Spleen (tissue), 11 donors: ENCODE measurements at regions not wholly inside any gene's neighbourhood (a gene's known extent, or its start where the extent isn't known, plus 50 kb on each side); places are given as distances from the start of the nearest gene placed in this dataset.
"Not testable (repeated sequence)": the region's sequence is repeated elsewhere in the genome, so short reads cannot be mapped to it uniquely, and the experiment has no call there.

ENCODE experiments used
- DNase-seq: peaks from one replicate; pipeline ENCODE4 v3.0.0-alpha.2; 2020
- H3K27ac ChIP-seq, 8 donors: fragments of 200-600 bp; sonication (generic) in 7 of 8; 1 replicate in 4 of 8; 2 replicates in 4 of 8; pipeline versions ENCODE4 v1.5.0 to v1.8.0; 2016 to 2021; ENCODE audit warnings: inconsistent platforms in 4 of 8, mild to moderate bottlenecking in 4 of 8, moderate library complexity in 1 of 8
- H3K27me3 ChIP-seq, 7 donors: fragments of 200-600 bp; sonication (generic) in 6 of 7; replicated peaks in 1 of 7; 1 replicate in 4 of 7; 2 replicates in 3 of 7; pipeline versions ENCODE4 v1.5.0 to v1.8.0; 2016 to 2021; ENCODE audit warnings: inconsistent platforms in 3 of 7, mild to moderate bottlenecking in 1 of 7
- H3K36me3 ChIP-seq, 6 donors: fragments of 200-600 bp; sonication (generic) in 5 of 6; 1 replicate in 4 of 6; 2 replicates in 2 of 6; pipeline versions ENCODE4 v1.5.0 to v1.8.0; 2016 to 2021; ENCODE audit warnings: inconsistent platforms in 2 of 6
- H3K4me1 ChIP-seq, 6 donors: fragments of 200-600 bp; sonication (generic) in 5 of 6; 1 replicate in 3 of 6; 2 replicates in 3 of 6; pipeline versions ENCODE4 v1.5.0 to v1.8.0; 2016 to 2021; ENCODE audit warnings: inconsistent platforms in 3 of 6
- H3K4me3 ChIP-seq, 8 donors: fragments of 200-600 bp; sonication (generic) in 7 of 8; 1 replicate in 4 of 8; 2 replicates in 4 of 8; pipeline versions ENCODE4 v1.5.0 to v1.8.0; 2016 to 2021; ENCODE audit warnings: inconsistent platforms in 4 of 8, mild to moderate bottlenecking in 4 of 8, moderate library complexity in 2 of 8
- H3K9me3 ChIP-seq, 8 donors: fragments of 200-600 bp; sonication (generic) in 7 of 8; 1 replicate in 4 of 8; 2 replicates in 4 of 8; pipeline versions ENCODE4 v1.5.0 to v1.8.0; 2016 to 2021; ENCODE audit warnings: inconsistent platforms in 4 of 8
- CTCF ChIP-seq, 11 experiments: fragments of 200-600 bp in 7 of 11; fragments of 450-650 bp in 4 of 11; sonication (generic) in 4 of 11; IDR thresholded peaks in 8 of 11; conservative IDR thresholded peaks in 3 of 11; 1 replicate in 7 of 11; 2 replicates in 4 of 11; pipeline versions ENCODE4 v1.4.0 to v1.8.0; 2016 to 2021; ENCODE audit warnings: antibody characterized with exemption in 11 of 11, inconsistent platforms in 4 of 11, mild to moderate bottlenecking in 1 of 11
- POLR2A ChIP-seq, 3 donors: fragments of 450-650 bp; IDR thresholded peaks; one replicate each; pipeline ENCODE4 v1.5.1; 2017; ENCODE audit warnings: antibody characterized with exemption in 3 of 3, mild to moderate bottlenecking in 1 of 3
- POLR2AphosphoS5 ChIP-seq, 3 donors: sonication (generic); formaldehyde crosslinking; IDR thresholded peaks; one replicate each; pipeline ENCODE4 v1.5.1; 2017; ENCODE audit warnings: antibody characterized with exemption in 3 of 3
- WGBS, 5 donors: extraction: QIAGEN DNeasy Blood & Tissue Kit in 3 of 5; methylation state at CpG; one replicate each; pipeline versions ENCODE4 v1.1.5 to v1.1.7; 2013 to 2018; 5-methylcytosine and 5-hydroxymethylcytosine counted together
- intact Hi-C: fragments of 100-400 bp; cut with DNase I; formaldehyde crosslinking; loops from one replicate; pipeline ENCODE4 v1.15.0; 2023; ENCODE audit warnings: low total_unique reads
- donor health status: healthy with polysubstance abuse.
- donor health status: DM: no; HTN: no; CAD: no; lungs with moderate emphysema.
- donor health status: DM: no; HTN: no; CAD: no.
- donor health status: Bipolar disorder and iron deficiency.
- donor health status: healthy.
- donor health status: DM: no; HTN: no; CAD: no.
- donor health status: DM: yes; HTN: yes; CAD: no.

- Histone ChIP-seq H3K4me3 (no peak overlapping the region), H3K27me3 (no peaks in the 10 kb centered on the region), H3K27ac (no peak overlapping the region), H3K36me3 (no peaks in the 10 kb centered on the region), H3K4me1 (no peaks in the 10 kb centered on the region), H3K9me3 (no peaks in the 10 kb centered on the region)
- no peak for DNase-seq
- intact Hi-C loops: no loop called here
- WGBS, 5 donors: 54 to 84% (median 74%) methylated on average over 3 of the region's 3 CpGs
- TF ChIP-seq POLR2AphosphoS5 (IDR thresholded peaks at IDR 0.05): no peak
- no peak for TF ChIP-seq POLR2A (IDR thresholded peaks at IDR 0.05)
- no peak for TF ChIP-seq CTCF (IDR thresholded peaks at IDR 0.05 in 8 of 11, conservative IDR thresholded peaks at IDR 0.05 in 3 of 11)
Measured at GRCh38 chr4:29756966-29757365, 963.2 kb upstream of the PCDH7 start.

GRCh38 chr4:29762151-29762550 lies 958.0 kb upstream of the PCDH7 start:
- Histone ChIP-seq H3K27me3 (no peaks in the 10 kb centered on the region), H3K4me1 (no peaks in the 10 kb centered on the region), H3K27ac (no peak overlapping the region), H3K9me3 (peaks cover 0 to 6% (median 0%) of the 10 kb centered on the region in 8 donors), H3K36me3 (no peaks in the 10 kb centered on the region), H3K4me3 (no peak overlapping the region)
- 72 to 94% (median 88%) methylated on average over 2 of the region's 2 CpGs for WGBS, 5 donors
- TF ChIP-seq POLR2A (IDR thresholded peaks at IDR 0.05) (no peak), CTCF (IDR thresholded peaks at IDR 0.05 in 8 of 11, conservative IDR thresholded peaks at IDR 0.05 in 3 of 11) (no peak), POLR2AphosphoS5 (IDR thresholded peaks at IDR 0.05) (no peak)
- intact Hi-C loops: no loop called here
- no peak for DNase-seq

- Histone ChIP-seq H3K27ac (no peak overlapping the region), H3K4me3 (no peak overlapping the region), H3K4me1 (no peaks in the 10 kb centered on the region), H3K36me3 (no peaks in the 10 kb centered on the region), H3K27me3 (no peaks in the 10 kb centered on the region), H3K9me3 (peaks cover 0 to 27% (median 13%) of the 10 kb centered on the region in 8 donors)
- TF ChIP-seq CTCF (IDR thresholded peaks at IDR 0.05 in 8 of 11, conservative IDR thresholded peaks at IDR 0.05 in 3 of 11) (no peak), POLR2A (IDR thresholded peaks at IDR 0.05) (no peak)
- WGBS, 5 donors: 75 to 94% (median 84%) methylated on average over 2 of the region's 2 CpGs
- intact Hi-C loops: no loop called here
- no peak for DNase-seq
Measured at GRCh38 chr4:29770627-29771026, 949.5 kb upstream of the PCDH7 start.

- H3K27ac ChIP-seq, H3K4me1 ChIP-seq, intact Hi-C loops, H3K36me3 ChIP-seq, DNase-seq, H3K27me3 ChIP-seq, H3K4me3 ChIP-seq: not testable (repeated sequence)
- WGBS, 5 donors: 69 to 84% (median 75%) methylated on average over 2 of the region's 2 CpGs
- H3K9me3 ChIP-seq: peaks cover 3 to 53% (median 27%) of the 10 kb centered on the region in 8 donors
Measured at GRCh38 chr4:29788123-29788522, 932.0 kb upstream of the PCDH7 start.

GRCh38 chr4:29805245-29805644 lies 914.9 kb upstream of the PCDH7 start:
- Histone ChIP-seq H3K27me3 (no peaks in the 10 kb centered on the region), H3K27ac (no peak overlapping the region), H3K4me1 (no peaks in the 10 kb centered on the region), H3K9me3 (peaks cover 0 to 25% (median 9%) of the 10 kb centered on the region in 8 donors), H3K36me3 (no peaks in the 10 kb centered on the region), H3K4me3 (no peak overlapping the region)
- 29 to 46% (median 36%) methylated on average over 2 of the region's 2 CpGs for WGBS, 5 donors
- TF ChIP-seq POLR2A (IDR thresholded peaks at IDR 0.05) (no peak), POLR2AphosphoS5 (IDR thresholded peaks at IDR 0.05) (no peak), CTCF (IDR thresholded peaks at IDR 0.05 in 8 of 11, conservative IDR thresholded peaks at IDR 0.05 in 3 of 11) (no peak)
- intact Hi-C loops: no loop called here
- DNase-seq: no peak
